ENCODE measurements at regions not wholly inside any gene's neighbourhood (a gene's known extent, or its start where the extent isn't known, plus 50 kb on each side); places are given as distances from the start of the nearest gene placed in this dataset.

- H3K27me3 ChIP-seq (ENCODE audit: control insufficient read depth, insufficient read depth, low read length) = no peaks in the 10 kb centered on the region
- H3K4me3 ChIP-seq (ENCODE audit: low read length in 3 of 3) = no peak overlapping the region
- peak in 4 of 5 donors; percentile 42 to 96 (median 82) for DNase-seq
- no peak overlapping the region for H3K27ac ChIP-seq (ENCODE audit: low read depth in 2 of 2, low read length in 2 of 2)
- H3K9ac ChIP-seq (ENCODE audit: low read length in 3 of 3) = no peak overlapping the region
- no peak for FAIRE-seq
- no peaks in the 10 kb centered on the region for H3K4me1 ChIP-seq (ENCODE audit: control insufficient read depth in 2 of 3, insufficient read depth in 2 of 3, low read depth in 1 of 3, low read length in 3 of 3)
- TF ChIP-seq CTCF (IDR thresholded peaks at IDR 0.05; ENCODE audit: borderline replicate concordance, extremely low read depth, insufficient read depth) = no peak
- H3K36me3 ChIP-seq (ENCODE audit: control insufficient read depth in 2 of 3, insufficient read depth in 3 of 3, low read length in 3 of 3) = no peaks in the 10 kb centered on the region
- intact Hi-C loops (cut with DNase I) = no loop called here
- no peaks in the 10 kb centered on the region for H3K9me3 ChIP-seq (ENCODE audit: control insufficient read depth in 2 of 3, insufficient read depth in 1 of 3, low read length in 3 of 3)
These were observed 1677.0 kb upstream of the LRRTM1 start for GRCh38 chr2:81981585-81981984.

- no peak for TF ChIP-seq CTCF (IDR thresholded peaks at IDR 0.05; ENCODE audit: borderline replicate concordance, extremely low read depth, insufficient read depth)
- no peak overlapping the region for H3K4me3 ChIP-seq (ENCODE audit: low read length in 3 of 3)
- H3K36me3 ChIP-seq (ENCODE audit: control insufficient read depth in 2 of 3, insufficient read depth in 3 of 3, low read length in 3 of 3) = no peaks in the 10 kb centered on the region
- intact Hi-C loops (cut with DNase I) = no loop called here
- no peaks in the 10 kb centered on the region for H3K27me3 ChIP-seq (ENCODE audit: control insufficient read depth, insufficient read depth, low read length)
- no peaks in the 10 kb centered on the region for H3K9me3 ChIP-seq (ENCODE audit: control insufficient read depth in 2 of 3, insufficient read depth in 1 of 3, low read length in 3 of 3)
- H3K9ac ChIP-seq (ENCODE audit: low read length in 3 of 3) = no peak overlapping the region
- FAIRE-seq (no peak), DNase-seq (no peak)
- H3K27ac ChIP-seq (ENCODE audit: low read depth in 2 of 2, low read length in 2 of 2) = no peak overlapping the region
- H3K4me1 ChIP-seq (ENCODE audit: control insufficient read depth in 2 of 3, insufficient read depth in 2 of 3, low read depth in 1 of 3, low read length in 3 of 3) = no peaks in the 10 kb centered on the region
These were observed 1674.5 kb upstream of the LRRTM1 start for GRCh38 chr2:81979086-81979485.

- intact Hi-C loops (cut with DNase I) = no loop called here
- no peak overlapping the region for H3K4me3 ChIP-seq (ENCODE audit: low read length in 3 of 3)
- DNase-seq (peak in 1 of 5 donors; percentile 28), FAIRE-seq (no peak)
- H3K4me1 ChIP-seq (ENCODE audit: control insufficient read depth in 2 of 3, insufficient read depth in 2 of 3, low read depth in 1 of 3, low read length in 3 of 3) = no peaks in the 10 kb centered on the region
- H3K36me3 ChIP-seq (ENCODE audit: control insufficient read depth in 2 of 3, insufficient read depth in 3 of 3, low read length in 3 of 3) = no peaks in the 10 kb centered on the region
- H3K27ac ChIP-seq (ENCODE audit: low read depth in 2 of 2, low read length in 2 of 2) = no peak overlapping the region
- no peak for TF ChIP-seq CTCF (IDR thresholded peaks at IDR 0.05; ENCODE audit: borderline replicate concordance, extremely low read depth, insufficient read depth)
- H3K9me3 ChIP-seq (ENCODE audit: control insufficient read depth in 2 of 3, insufficient read depth in 1 of 3, low read length in 3 of 3) = no peaks in the 10 kb centered on the region
- no peaks in the 10 kb centered on the region for H3K27me3 ChIP-seq (ENCODE audit: control insufficient read depth, insufficient read depth, low read length)
- H3K9ac ChIP-seq (ENCODE audit: low read length in 3 of 3) = no peak overlapping the region
These were observed 1672.4 kb upstream of the LRRTM1 start for GRCh38 chr2:81976998-81977397.

GRCh38 chr2:81974216-81974615 lies 1669.7 kb upstream of the LRRTM1 start:
- Histone ChIP-seq H3K4me1 (ENCODE audit: control insufficient read depth in 2 of 3, insufficient read depth in 2 of 3, low read depth in 1 of 3, low read length in 3 of 3) (no peaks in the 10 kb centered on the region), H3K9ac (ENCODE audit: low read length in 3 of 3) (no peak overlapping the region), H3K27me3 (ENCODE audit: control insufficient read depth, insufficient read depth, low read length) (no peaks in the 10 kb centered on the region), H3K27ac (ENCODE audit: low read depth in 2 of 2, low read length in 2 of 2) (no peak overlapping the region), H3K36me3 (ENCODE audit: control insufficient read depth in 2 of 3, insufficient read depth in 3 of 3, low read length in 3 of 3) (no peaks in the 10 kb centered on the region), H3K4me3 (ENCODE audit: low read length in 3 of 3) (no peak overlapping the region), H3K9me3 (ENCODE audit: control insufficient read depth in 2 of 3, insufficient read depth in 1 of 3, low read length in 3 of 3) (no peaks in the 10 kb centered on the region)
- no peak for FAIRE-seq
- intact Hi-C loops (cut with DNase I) = no loop called here
- DNase-seq = no peak
- TF ChIP-seq CTCF (IDR thresholded peaks at IDR 0.05; ENCODE audit: borderline replicate concordance, extremely low read depth, insufficient read depth) = no peak
